KMS-11 (cell line): ENCODE measurements at regions not wholly inside any gene's neighbourhood (a gene's known extent, or its start where the extent isn't known, plus 50 kb on each side); places are given as distances from the start of the nearest gene placed in this dataset.

Source experiments
- H2AFZ ChIP-seq: fragments of 200-600 bp; sonication (generic); 2 replicates; pipeline ENCODE4 v1.6.1; 2016; ENCODE audit warnings: antibody characterized with exemption, mixed run types, low read depth
- H3K27ac ChIP-seq: fragments of 200-600 bp; sonication (generic); 2 replicates; pipeline ENCODE4 v1.6.1; 2016; ENCODE audit warnings: mild to moderate bottlenecking, mixed run types
- H3K27me3 ChIP-seq: fragments of 200-600 bp; sonication (generic); 2 replicates; pipeline ENCODE4 v1.6.1; 2017; ENCODE audit warnings: mild to moderate bottlenecking, low read depth, mixed run types, moderate library complexity; ENCODE audit not compliant: insufficient read depth
- H3K36me3 ChIP-seq: fragments of 200-600 bp; sonication (generic); 2 replicates; pipeline ENCODE4 v1.6.1; 2017; ENCODE audit warnings: mild to moderate bottlenecking, mixed run types; ENCODE audit not compliant: insufficient read depth
- H3K4me1 ChIP-seq: fragments of 200-600 bp; sonication (generic); 2 replicates; pipeline ENCODE4 v1.6.1; 2016; ENCODE audit warnings: mild to moderate bottlenecking, low read depth, mixed run types; ENCODE audit not compliant: poor library complexity, severe bottlenecking
- H3K4me2 ChIP-seq: fragments of 200-600 bp; sonication (generic); 2 replicates; pipeline ENCODE4 v1.7.0; 2016; ENCODE audit warnings: mild to moderate bottlenecking, mixed run types
- H3K4me3 ChIP-seq: fragments of 200-600 bp; sonication (generic); IDR thresholded peaks from 2 replicates; pipeline ENCODE4 v1.6.1; 2017; ENCODE audit warnings: low read depth, low read length, mixed read lengths; ENCODE audit not compliant: insufficient read depth
- H3K79me2 ChIP-seq: fragments of 200-600 bp; sonication (generic); 2 replicates; pipeline ENCODE4 v1.6.1; 2016; ENCODE audit warnings: low read depth, mixed run types; ENCODE audit not compliant: insufficient read depth
- H3K9ac ChIP-seq: fragments of 200-600 bp; sonication (generic); 2 replicates; pipeline ENCODE4 v1.6.1; 2016; ENCODE audit warnings: mild to moderate bottlenecking, mixed run types
- H4K20me1 ChIP-seq: fragments of 200-600 bp; sonication (generic); 2 replicates; pipeline ENCODE4 v1.6.1; 2016; ENCODE audit warnings: mild to moderate bottlenecking, mixed run types; ENCODE audit not compliant: insufficient read depth
- CTCF ChIP-seq: fragments of 200-600 bp; sonication (generic); conservative IDR thresholded peaks from 2 replicates; pipeline ENCODE4 v1.6.1; 2017; ENCODE audit warnings: low read depth, mild to moderate bottlenecking, antibody characterized with exemption, low read length, moderate library complexity, mixed read lengths

- H3K79me2 ChIP-seq: no peaks in the 10 kb centered on the region
- no peaks in the 10 kb centered on the region for H4K20me1 ChIP-seq
- H3K4me1 ChIP-seq: no peaks in the 10 kb centered on the region
- H2AFZ ChIP-seq: no peak overlapping the region
- H3K9ac ChIP-seq: no peak overlapping the region
- H3K4me3 ChIP-seq: no peak overlapping the region
- no peak overlapping the region for H3K4me2 ChIP-seq
- H3K36me3 ChIP-seq: no peaks in the 10 kb centered on the region
- 0 out of 2 replicates have a peak, but pooled peaks cover 2% of the 10 kb centered on the region for H3K27me3 ChIP-seq
- TF ChIP-seq CTCF: no peak
- no peak overlapping the region for H3K27ac ChIP-seq
These were observed 228.6 kb downstream of the BRD1 start for GRCh38 chr22:49599039-49599438.

GRCh38 chr22:49598338-49598737, 229.3 kb downstream of the BRD1 start:
- no peaks in the 10 kb centered on the region for H3K36me3 ChIP-seq
- no peak overlapping the region for H3K27ac ChIP-seq
- H3K4me2 ChIP-seq: no peak overlapping the region
- no peak overlapping the region for H2AFZ ChIP-seq
- no peaks in the 10 kb centered on the region for H3K79me2 ChIP-seq
- no peaks in the 10 kb centered on the region for H4K20me1 ChIP-seq
- H3K9ac ChIP-seq: no peak overlapping the region
- TF ChIP-seq CTCF: no peak
- H3K27me3 ChIP-seq: no peaks in the 10 kb centered on the region
- no peak overlapping the region for H3K4me3 ChIP-seq
- no peaks in the 10 kb centered on the region for H3K4me1 ChIP-seq

GRCh38 chr22:49597428-49598039, 230.1 kb downstream of the BRD1 start:
- Histone ChIP-seq H3K79me2 (no peaks in the 10 kb centered on the region), H3K9ac (no peak overlapping the region), H4K20me1 (no peaks in the 10 kb centered on the region), H3K4me1 (no peaks in the 10 kb centered on the region), H3K36me3 (no peaks in the 10 kb centered on the region), H3K27me3 (no peaks in the 10 kb centered on the region), H2AFZ (no peak overlapping the region), H3K4me2 (no peak overlapping the region), H3K4me3 (no peak overlapping the region), H3K27ac (no peak overlapping the region)
- TF ChIP-seq CTCF: no peak

- no peak overlapping the region for H3K9ac ChIP-seq
- no peaks in the 10 kb centered on the region for H4K20me1 ChIP-seq
- no peaks in the 10 kb centered on the region for H3K4me1 ChIP-seq
- H3K27ac ChIP-seq: no peak overlapping the region
- no peak overlapping the region for H3K4me3 ChIP-seq
- no peak overlapping the region for H2AFZ ChIP-seq
- no peak for TF ChIP-seq CTCF
- no peaks in the 10 kb centered on the region for H3K79me2 ChIP-seq
- no peak overlapping the region for H3K4me2 ChIP-seq
- H3K36me3 ChIP-seq: no peaks in the 10 kb centered on the region
- no peaks in the 10 kb centered on the region for H3K27me3 ChIP-seq
These were observed 232.1 kb downstream of the BRD1 start for GRCh38 chr22:49595465-49596078.
